Neuronal stem cell (in vitro differentiated cells): ENCODE measurements at regions not wholly inside any gene's neighbourhood (a gene's known extent, or its start where the extent isn't known, plus 50 kb on each side); places are given as distances from the start of the nearest gene placed in this dataset.

Experiments
- DNase-seq: peaks from one replicate; pipeline ENCODE4 v3.0.0-alpha.2; 2013; ENCODE audit warnings: low spot score
- H2AFZ ChIP-seq: one replicate; pipeline ENCODE4 v1.6.1; 2013; ENCODE audit warnings: mild to moderate bottlenecking, low read length, inconsistent platforms
- H2AK5ac ChIP-seq: 2 replicates; pipeline ENCODE4 v1.6.1; 2013; ENCODE audit warnings: low read depth, mild to moderate bottlenecking, inconsistent platforms, low read length, moderate library complexity, mixed read lengths
- H2BK120ac ChIP-seq: 2 replicates; pipeline ENCODE4 v1.6.1; 2013; ENCODE audit warnings: low read depth, mild to moderate bottlenecking, inconsistent platforms, low read length, moderate library complexity, mixed read lengths
- H2BK12ac ChIP-seq: one replicate; pipeline ENCODE4 v1.6.1; 2013; ENCODE audit warnings: low read length, inconsistent platforms
- H2BK15ac ChIP-seq: 2 replicates; pipeline ENCODE4 v1.6.1; 2013; ENCODE audit warnings: mild to moderate bottlenecking, low read length, inconsistent platforms, mixed read lengths
- H2BK5ac ChIP-seq: one replicate; pipeline ENCODE4 v1.6.1; 2013; ENCODE audit warnings: inconsistent platforms, mild to moderate bottlenecking, low read length, moderate library complexity
- H3K14ac ChIP-seq: one replicate; pipeline ENCODE4 v1.6.1; 2013; ENCODE audit warnings: low read length, inconsistent platforms
- H3K18ac ChIP-seq: 2 replicates; pipeline ENCODE4 v1.6.1; 2013; ENCODE audit warnings: low read length, inconsistent platforms
- H3K23ac ChIP-seq: 2 replicates; pipeline ENCODE4 v1.6.1; 2013; ENCODE audit warnings: low read depth, mild to moderate bottlenecking, mixed read lengths, low read length, inconsistent platforms; ENCODE audit not compliant: poor library complexity
- H3K27ac ChIP-seq: replicated peaks from 3 replicates; pipeline ENCODE4 v1.5.1; 2013; ENCODE audit warnings: low read length, inconsistent platforms
- H3K27me3 ChIP-seq, 3 experiments: 2 replicates each; pipeline ENCODE4 v1.6.1; 2013; ENCODE audit warnings: low read length in 3 of 3, mild to moderate bottlenecking in 2 of 3, inconsistent platforms in 1 of 3, low read depth in 1 of 3, mixed read lengths in 1 of 3, moderate library complexity in 1 of 3; ENCODE audit not compliant: control insufficient read depth in 3 of 3, insufficient read depth in 3 of 3
- H3K36me3 ChIP-seq, 2 donors: replicated peaks in 1 of 2; 2 replicates each; pipeline ENCODE4 v1.6.1; 2013; ENCODE audit warnings: low read length in 2 of 2; ENCODE audit not compliant: control insufficient read depth in 2 of 2, insufficient read depth in 2 of 2
- H3K4ac ChIP-seq: 2 replicates; pipeline ENCODE4 v1.6.1; 2013; ENCODE audit warnings: inconsistent platforms, mild to moderate bottlenecking, low read length, moderate library complexity
- H3K4me1 ChIP-seq, 2 donors: 1 replicate in 1 of 2; 2 replicates in 1 of 2; pipeline ENCODE4 v1.6.1; 2013; ENCODE audit warnings: low read length in 2 of 2, low read depth in 1 of 2; ENCODE audit not compliant: control insufficient read depth in 2 of 2, insufficient read depth in 1 of 2
- H3K4me2 ChIP-seq: one replicate; pipeline ENCODE4 v1.6.1; 2013; ENCODE audit warnings: mild to moderate bottlenecking, low read length, inconsistent platforms; ENCODE audit not compliant: insufficient read depth, poor library complexity, severe bottlenecking
- H3K4me3 ChIP-seq, 2 donors: 2 replicates each; pipeline ENCODE4 v1.5.1; 2013; ENCODE audit warnings: low read length in 2 of 2, mild to moderate bottlenecking in 2 of 2, inconsistent platforms in 1 of 2, moderate library complexity in 1 of 2
- H3K79me1 ChIP-seq: one replicate; pipeline ENCODE4 v1.6.1; 2013; ENCODE audit warnings: low read depth, mild to moderate bottlenecking, inconsistent platforms, low read length, moderate library complexity
- H3K9ac ChIP-seq: one replicate; pipeline ENCODE4 v1.6.1; 2013; ENCODE audit warnings: mild to moderate bottlenecking, low read depth, low read length, inconsistent platforms; ENCODE audit not compliant: poor library complexity
- H3K9me3 ChIP-seq, 2 donors: replicated peaks in 1 of 2; 2 replicates each; pipeline versions ENCODE3 to v1.6.1; 2013; ENCODE audit warnings: low read length in 2 of 2, mild to moderate bottlenecking in 2 of 2, inconsistent platforms in 1 of 2, low read depth in 1 of 2, mixed read lengths in 1 of 2, moderate library complexity in 1 of 2; ENCODE audit not compliant: control insufficient read depth in 2 of 2, insufficient read depth in 1 of 2
- H4K8ac ChIP-seq: one replicate; pipeline ENCODE4 v1.6.1; 2013; ENCODE audit warnings: low read depth, mild to moderate bottlenecking, inconsistent platforms, low read length, moderate library complexity
- H4K91ac ChIP-seq: one replicate; pipeline ENCODE4 v1.6.1; 2013; ENCODE audit warnings: low read length, low read depth, mild to moderate bottlenecking, inconsistent platforms; ENCODE audit not compliant: poor library complexity
- WGBS, 2 donors: extraction: QIAGEN DNeasy Blood & Tissue Kit; methylation state at CpG; one replicate each; pipeline ENCODE4 v1.1.7; 2013; ENCODE audit warnings: missing lambda C conversion rate in 2 of 2, mixed read lengths in 1 of 2; ENCODE audit not compliant: insufficient read length in 2 of 2, insufficient replicate concordance in 1 of 2; ENCODE audit errors: extremely low coverage in 2 of 2; 5-methylcytosine and 5-hydroxymethylcytosine counted together

DNA sequence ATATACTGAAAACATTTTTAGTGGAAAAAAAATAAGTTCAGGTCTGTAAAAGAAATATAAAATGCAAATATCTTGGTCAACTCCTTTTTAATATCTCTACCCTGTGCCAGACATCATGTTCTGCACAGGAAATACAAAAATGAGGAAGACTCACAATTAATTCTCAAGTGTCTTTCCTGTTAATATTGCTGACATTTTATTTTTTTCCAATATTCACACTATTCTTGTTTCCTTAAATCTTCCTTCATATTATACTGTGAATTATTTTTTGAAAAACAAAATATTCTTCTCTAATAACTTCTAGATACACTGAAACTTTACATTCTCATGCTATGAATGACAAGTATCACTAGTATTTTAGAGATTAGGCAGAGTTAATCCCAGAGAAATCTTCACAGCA is 334.7 kb upstream of the FTMT start:
- H3K36me3 ChIP-seq = no peaks in the 10 kb centered on the region
- H3K4me3 ChIP-seq = no peak overlapping the region

DNA sequence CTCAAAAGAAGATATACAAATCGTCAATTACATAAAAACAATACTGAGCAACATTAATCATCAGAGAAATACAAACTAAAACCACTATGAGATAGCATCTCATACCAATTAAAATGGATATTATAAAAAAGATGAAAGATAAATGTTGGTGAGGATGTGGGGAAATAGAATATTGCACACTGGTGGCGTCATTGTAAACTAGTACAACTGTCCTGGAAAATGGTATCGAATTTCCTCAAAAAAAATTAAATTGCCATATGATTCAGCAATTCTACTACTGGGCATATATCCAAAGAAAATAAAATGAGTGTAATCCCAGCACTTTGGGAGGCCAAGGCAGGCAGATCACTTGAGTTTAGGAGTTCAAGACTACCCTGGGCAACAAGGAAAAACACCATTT is 326.0 kb upstream of the FTMT start:
- Histone ChIP-seq H4K91ac (no peak overlapping the region), H2AFZ (no peak overlapping the region), H2AK5ac (no peak overlapping the region), H2BK12ac (no peak overlapping the region), H3K18ac (no peak overlapping the region), H2BK5ac (no peak overlapping the region), H3K4me1 (no peaks in the 10 kb centered on the region), H3K4me2 (no peak overlapping the region), H3K4ac (no peak overlapping the region), H3K27ac (no peak overlapping the region), H3K9ac (no peak overlapping the region), H3K27me3 (no peaks in the 10 kb centered on the region), H2BK15ac (no peak overlapping the region), H2BK120ac (no peak overlapping the region), H3K14ac (no peak overlapping the region), H3K9me3 (no peaks in the 10 kb centered on the region), H3K23ac (no peak overlapping the region), H3K79me1 (no peaks in the 10 kb centered on the region), H3K4me3 (no peak overlapping the region), H4K8ac (no peak overlapping the region), H3K36me3 (no peaks in the 10 kb centered on the region)
- WGBS, 2 donors = no CpG with 5 or more reads among the region's 3 CpGs
- no peak for DNase-seq

More for the DNA sequence above, 334.7 kb upstream of the FTMT start:
- H2BK5ac ChIP-seq = no peak overlapping the region
- H3K18ac ChIP-seq = no peak overlapping the region
- H3K4me1 ChIP-seq = no peaks in the 10 kb centered on the region
- H3K27ac ChIP-seq = no peak overlapping the region
- H3K27me3 ChIP-seq = no peaks in the 10 kb centered on the region
- H4K91ac ChIP-seq = no peak overlapping the region
- no peak overlapping the region for H4K8ac ChIP-seq
- no peak overlapping the region for H3K4ac ChIP-seq
- H3K79me1 ChIP-seq = no peaks in the 10 kb centered on the region
- no peak overlapping the region for H2AFZ ChIP-seq
- no peak overlapping the region for H3K4me2 ChIP-seq
- H2BK120ac ChIP-seq = no peak overlapping the region
- H2AK5ac ChIP-seq = no peak overlapping the region
- no peak overlapping the region for H2BK15ac ChIP-seq
- no peaks in the 10 kb centered on the region for H3K9me3 ChIP-seq
- no peak overlapping the region for H3K23ac ChIP-seq
- DNase-seq = no peak
- H2BK12ac ChIP-seq = no peak overlapping the region
- H3K14ac ChIP-seq = no peak overlapping the region
- no peak overlapping the region for H3K9ac ChIP-seq

DNA sequence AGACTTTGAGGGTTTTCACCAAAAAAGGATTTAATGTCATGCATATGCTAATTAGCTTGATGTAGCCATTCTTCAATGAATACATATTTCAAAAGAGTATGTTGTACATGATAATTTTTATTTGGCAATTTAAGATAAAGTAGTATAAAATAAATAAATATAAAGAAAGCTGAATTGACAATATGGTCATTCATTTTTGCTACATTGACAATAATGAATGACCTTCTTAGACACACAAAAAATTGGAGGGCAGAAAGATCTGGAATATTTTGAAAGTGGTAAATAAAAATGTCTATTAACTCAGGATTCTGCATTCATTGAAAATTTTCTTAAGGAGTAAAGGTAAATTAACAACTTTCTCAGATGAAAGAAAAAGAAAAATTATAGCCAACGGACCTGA is 324.8 kb upstream of the FTMT start:
- no peak overlapping the region for H2BK12ac ChIP-seq
- H2BK5ac ChIP-seq = no peak overlapping the region
- no peak overlapping the region for H3K4me3 ChIP-seq
- H3K4me2 ChIP-seq = no peak overlapping the region
- no peak overlapping the region for H3K18ac ChIP-seq
- no peaks in the 10 kb centered on the region for H3K4me1 ChIP-seq
- H3K9ac ChIP-seq = no peak overlapping the region
- WGBS, 2 donors = no CpG with 5 or more reads among the region's 1 CpG
- H3K9me3 ChIP-seq = no peaks in the 10 kb centered on the region
- H3K36me3 ChIP-seq = no peaks in the 10 kb centered on the region
- no peak for DNase-seq
- no peak overlapping the region for H2AFZ ChIP-seq
- no peak overlapping the region for H4K8ac ChIP-seq
- H2BK15ac ChIP-seq = no peak overlapping the region
- no peak overlapping the region for H2AK5ac ChIP-seq
- H3K4ac ChIP-seq = no peak overlapping the region
- no peaks in the 10 kb centered on the region for H3K27me3 ChIP-seq
- no peaks in the 10 kb centered on the region for H3K79me1 ChIP-seq
- no peak overlapping the region for H4K91ac ChIP-seq
- H3K27ac ChIP-seq = no peak overlapping the region
- no peak overlapping the region for H3K23ac ChIP-seq
- no peak overlapping the region for H3K14ac ChIP-seq
- no peak overlapping the region for H2BK120ac ChIP-seq

DNA sequence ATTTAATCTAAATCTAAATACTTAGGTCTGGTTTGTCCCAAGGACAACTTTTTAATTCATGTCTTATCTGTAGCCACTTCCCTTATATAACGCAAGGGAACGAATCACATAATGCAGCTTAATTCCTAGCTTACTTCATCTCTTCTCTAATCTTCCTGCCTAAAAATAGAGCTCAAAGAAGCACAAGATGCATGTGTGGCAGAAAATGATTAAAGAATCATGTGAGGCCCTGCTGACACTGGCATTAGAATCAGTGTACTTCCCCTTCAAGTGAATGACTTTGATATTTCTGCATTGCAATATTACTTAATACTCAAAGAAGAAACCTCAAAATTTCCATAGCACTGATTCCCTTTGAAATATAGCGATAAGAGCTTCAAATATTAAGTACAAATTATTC is 317.9 kb upstream of the FTMT start:
- H3K36me3 ChIP-seq = no peaks in the 10 kb centered on the region
- no peaks in the 10 kb centered on the region for H3K79me1 ChIP-seq
- H2BK15ac ChIP-seq = no peak overlapping the region
- H2BK12ac ChIP-seq = no peak overlapping the region
- H3K4me2 ChIP-seq = no peak overlapping the region
- H2BK120ac ChIP-seq = no peak overlapping the region
- WGBS, 2 donors = no CpG with 5 or more reads among the region's 3 CpGs
- H3K4ac ChIP-seq = no peak overlapping the region
- H3K23ac ChIP-seq = no peak overlapping the region
- no peaks in the 10 kb centered on the region for H3K27me3 ChIP-seq
- H2BK5ac ChIP-seq = no peak overlapping the region
- H4K8ac ChIP-seq = no peak overlapping the region
- no peak overlapping the region for H3K18ac ChIP-seq
- no peak overlapping the region for H3K9ac ChIP-seq
- H3K4me3 ChIP-seq = no peak overlapping the region
- no peaks in the 10 kb centered on the region for H3K4me1 ChIP-seq
- no peak overlapping the region for H2AFZ ChIP-seq
- DNase-seq = no peak
- H4K91ac ChIP-seq = no peak overlapping the region
- no peak overlapping the region for H2AK5ac ChIP-seq
- no peaks in the 10 kb centered on the region for H3K9me3 ChIP-seq
- H3K14ac ChIP-seq = no peak overlapping the region
- no peak overlapping the region for H3K27ac ChIP-seq
